ENCODE measurements at regions not wholly inside any gene's neighbourhood (a gene's known extent, or its start where the extent isn't known, plus 50 kb on each side); places are given as distances from the start of the nearest gene placed in this dataset.

GRCh38 chr4:170226288-170226687 lies 136.5 kb upstream of the AADAT start:
- peaks cover 26% of the 10 kb centered on the region for H3K4me1 Mint-ChIP-seq (ENCODE audit: low read depth, unreplicated experiment)
- H3K9me3 Mint-ChIP-seq (ENCODE audit: low read depth, unreplicated experiment), result peaks cover 5% of the 10 kb centered on the region
- no TSS peak for BruUV-seq (replicated peaks)
- H3K36me3 Mint-ChIP-seq (ENCODE audit: insufficient read depth, unreplicated experiment), result peaks cover 5% of the 10 kb centered on the region
- no peaks in the 10 kb centered on the region for H3K27me3 Mint-ChIP-seq (ENCODE audit: unreplicated experiment)
- CTCF ChIA-PET, result interaction anchor here (1.0 to 1.2 kb wide), 2 partner anchors 22 to 33 kb away, joined by 4 to 5 read pairs; no protein-coding TSS in a partner anchor
- DNase-seq, result peak; percentile 63
- peak overlapping the region; percentile 61 for H3K27ac Mint-ChIP-seq (ENCODE audit: unreplicated experiment)
- TF ChIP-seq CTCF (IDR thresholded peaks at IDR 0.05; ENCODE audit: unreplicated experiment), result no peak
- H3K4me3 Mint-ChIP-seq (ENCODE audit: low read depth, unreplicated experiment), result peak overlapping the region; percentile 44
- intact Hi-C loops (cut with micrococcal nuclease; ENCODE audit: unreplicated experiment), result no loop called here

GRCh38 chr4:170214731-170215130 lies 125.0 kb upstream of the AADAT start:
- Mint-ChIP-seq H3K9me3 (ENCODE audit: low read depth, unreplicated experiment) (peaks cover 5% of the 10 kb centered on the region), H3K4me3 (ENCODE audit: low read depth, unreplicated experiment) (no peak overlapping the region), H3K27ac (ENCODE audit: unreplicated experiment) (no peak overlapping the region), H3K4me1 (ENCODE audit: low read depth, unreplicated experiment) (no peaks in the 10 kb centered on the region), H3K36me3 (ENCODE audit: insufficient read depth, unreplicated experiment) (no peaks in the 10 kb centered on the region), H3K27me3 (ENCODE audit: unreplicated experiment) (no peaks in the 10 kb centered on the region)
- no TSS peak for BruUV-seq (replicated peaks)
- CTCF ChIA-PET, result no interaction called here
- DNase-seq, result no peak
- TF ChIP-seq CTCF (IDR thresholded peaks at IDR 0.05; ENCODE audit: unreplicated experiment), result no peak
- intact Hi-C loops (cut with micrococcal nuclease; ENCODE audit: unreplicated experiment), result no loop called here

DNA sequence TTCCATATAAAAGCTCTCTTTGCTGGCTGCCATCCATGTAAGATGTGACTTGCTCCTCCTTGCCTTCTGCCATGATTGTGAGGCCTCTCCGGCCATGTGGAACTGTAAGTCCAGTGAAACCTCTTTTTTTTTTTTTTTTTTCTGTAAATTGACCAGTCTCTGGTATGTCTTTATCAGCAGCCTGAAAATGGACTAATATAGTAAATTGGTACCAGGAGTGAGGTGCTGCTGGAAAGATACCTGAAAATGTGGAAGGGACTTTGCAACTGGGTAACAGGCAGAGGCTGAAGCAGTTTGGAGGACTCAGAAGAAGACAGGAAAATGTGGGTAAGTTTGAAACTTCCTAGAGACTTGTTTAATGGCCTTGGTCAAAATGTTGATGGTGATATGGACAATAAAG lies 124.3 kb upstream of the AADAT start:
- Mint-ChIP-seq H3K27ac (ENCODE audit: unreplicated experiment) (no peak overlapping the region), H3K36me3 (ENCODE audit: insufficient read depth, unreplicated experiment) (no peaks in the 10 kb centered on the region), H3K4me1 (ENCODE audit: low read depth, unreplicated experiment) (no peaks in the 10 kb centered on the region), H3K9me3 (ENCODE audit: low read depth, unreplicated experiment) (peaks cover 5% of the 10 kb centered on the region), H3K4me3 (ENCODE audit: low read depth, unreplicated experiment) (no peak overlapping the region), H3K27me3 (ENCODE audit: unreplicated experiment) (no peaks in the 10 kb centered on the region)
- intact Hi-C loops (cut with micrococcal nuclease; ENCODE audit: unreplicated experiment), result no loop called here
- no peak for TF ChIP-seq CTCF (IDR thresholded peaks at IDR 0.05; ENCODE audit: unreplicated experiment)
- CTCF ChIA-PET, result no interaction called here
- DNase-seq, result no peak
- no TSS peak for BruUV-seq (replicated peaks)

GRCh38 chr4:170202721-170203120 lies 113.0 kb upstream of the AADAT start:
- intact Hi-C loops (cut with micrococcal nuclease; ENCODE audit: unreplicated experiment), result no loop called here
- BruUV-seq (replicated peaks), result no TSS peak
- TF ChIP-seq CTCF (IDR thresholded peaks at IDR 0.05; ENCODE audit: unreplicated experiment), result no peak
- no peaks in the 10 kb centered on the region for H3K36me3 Mint-ChIP-seq (ENCODE audit: insufficient read depth, unreplicated experiment)
- CTCF ChIA-PET, result interaction anchor here (1.0 kb wide), 1 partner anchor 55 kb away, joined by 3 read pairs; no protein-coding TSS in a partner anchor
- DNase-seq, result no peak
- no peaks in the 10 kb centered on the region for H3K4me1 Mint-ChIP-seq (ENCODE audit: low read depth, unreplicated experiment)
- no peaks in the 10 kb centered on the region for H3K27me3 Mint-ChIP-seq (ENCODE audit: unreplicated experiment)
- H3K27ac Mint-ChIP-seq (ENCODE audit: unreplicated experiment), result no peak overlapping the region
- peaks cover 11% of the 10 kb centered on the region for H3K9me3 Mint-ChIP-seq (ENCODE audit: low read depth, unreplicated experiment)
- no peak overlapping the region for H3K4me3 Mint-ChIP-seq (ENCODE audit: low read depth, unreplicated experiment)
